Mesodermal cell (in vitro differentiated cells): ENCODE measurements at regions not wholly inside any gene's neighbourhood (a gene's known extent, or its start where the extent isn't known, plus 50 kb on each side); places are given as distances from the start of the nearest gene placed in this dataset.

Experiments used
- H3K27ac ChIP-seq: 2 replicates; pipeline ENCODE4 v1.7.0; 2013; ENCODE audit warnings: mild to moderate bottlenecking, low read depth, low read length, moderate library complexity; ENCODE audit not compliant: severe bottlenecking
- H3K36me3 ChIP-seq: 2 replicates; pipeline ENCODE4 v1.7.1; 2013; ENCODE audit warnings: mild to moderate bottlenecking, low read length, moderate library complexity; ENCODE audit not compliant: control insufficient read depth, insufficient read depth
- H3K4me1 ChIP-seq: one replicate; pipeline ENCODE4 v1.7.1; 2013; ENCODE audit warnings: mild to moderate bottlenecking, low read length; ENCODE audit not compliant: insufficient read depth, control insufficient read depth, poor library complexity, severe bottlenecking
- H3K4me3 ChIP-seq: 2 replicates; pipeline ENCODE4 v1.7.0; 2013; ENCODE audit warnings: low read length, control low read depth, mild to moderate bottlenecking; ENCODE audit not compliant: insufficient read depth, poor library complexity, severe bottlenecking; ENCODE audit errors: extremely low read depth
- H3K9me3 ChIP-seq: 2 replicates; pipeline ENCODE4 v1.7.1; 2013; ENCODE audit warnings: mild to moderate bottlenecking, low read length, moderate library complexity; ENCODE audit not compliant: control insufficient read depth
- WGBS, 2 experiments: methylation state at CpG; one replicate each; pipeline ENCODE4 v1.1.5; 2013; ENCODE audit warnings: missing lambda C conversion rate in 2 of 2; ENCODE audit not compliant: insufficient coverage in 2 of 2; 5-methylcytosine and 5-hydroxymethylcytosine counted together

DNA sequence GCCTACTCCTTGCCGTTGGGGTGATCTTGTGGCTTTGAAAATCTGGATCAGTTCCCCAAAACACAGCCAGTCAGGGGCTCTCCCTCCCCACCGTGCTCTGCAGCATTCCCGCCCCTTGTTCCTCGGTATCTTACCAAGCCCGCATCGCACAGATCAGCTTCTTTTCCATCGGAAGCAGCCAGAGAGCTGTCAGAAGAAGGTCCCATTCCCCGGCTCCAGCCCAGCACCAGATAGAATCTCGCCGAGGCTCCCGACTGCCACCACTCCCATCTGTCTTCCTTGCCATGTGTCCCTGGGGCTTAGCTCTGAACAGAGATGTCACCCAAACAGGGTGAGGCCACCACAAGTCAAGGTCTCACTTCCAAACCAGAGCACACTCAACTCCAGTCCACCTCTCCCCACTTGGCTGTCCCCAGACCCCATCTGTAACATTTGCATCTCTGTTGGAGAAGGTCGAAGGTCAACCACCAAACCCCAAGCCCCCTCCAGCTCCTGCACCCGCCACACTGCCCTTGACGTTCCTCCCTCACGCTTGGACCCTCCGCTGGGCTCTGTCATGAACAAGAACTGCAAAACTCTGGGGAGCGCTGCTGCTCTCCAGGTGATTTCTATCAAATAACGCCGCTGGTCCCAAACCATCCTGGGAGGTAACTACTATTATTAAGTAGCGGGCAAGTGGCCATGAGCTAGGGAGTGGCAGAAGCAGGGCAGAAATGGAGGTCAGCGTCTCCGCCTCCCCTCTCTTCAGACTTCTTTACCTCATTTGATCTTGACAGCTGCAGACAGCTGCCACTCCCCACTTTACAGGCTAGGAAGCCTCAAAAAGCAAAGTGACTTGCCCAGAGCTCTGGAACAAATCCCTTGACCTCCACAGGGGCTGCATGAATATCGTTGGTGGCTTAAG, 70.0 kb upstream of the TAF1B start:
- peaks cover 23% of the 10 kb centered on the region for H3K4me1 ChIP-seq
- WGBS, 2 experiments: 88 to 90% methylated on average over 19 to 23 of the region's 23 CpGs
- H3K4me3 ChIP-seq: no peak overlapping the region
- no peak overlapping the region for H3K27ac ChIP-seq
- H3K36me3 ChIP-seq: no peaks in the 10 kb centered on the region
- no peaks in the 10 kb centered on the region for H3K9me3 ChIP-seq

DNA sequence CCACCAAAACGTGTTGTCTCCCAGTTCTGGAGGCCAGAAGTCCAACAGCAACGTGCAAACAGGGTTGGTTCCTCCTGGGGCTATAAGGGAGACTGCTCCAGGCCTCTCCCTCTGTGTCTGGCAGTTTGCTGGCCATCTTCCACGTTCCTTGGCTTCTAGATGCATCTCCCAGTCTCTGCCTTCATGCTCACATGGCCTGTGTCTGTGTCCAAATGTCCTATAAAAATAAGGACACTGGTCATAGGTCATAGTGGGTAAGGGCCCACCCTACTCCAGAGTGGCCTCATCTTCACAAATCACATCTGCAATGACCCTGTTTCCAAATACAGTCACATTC, 69.4 kb upstream of the TAF1B start:
- no peak overlapping the region for H3K27ac ChIP-seq
- 78% methylated on average over 3 of the region's 3 CpGs for WGBS, 2 experiments
- no peaks in the 10 kb centered on the region for H3K36me3 ChIP-seq
- no peaks in the 10 kb centered on the region for H3K9me3 ChIP-seq
- peaks cover 24% of the 10 kb centered on the region for H3K4me1 ChIP-seq
- H3K4me3 ChIP-seq: no peak overlapping the region

- Histone ChIP-seq H3K9me3 (no peaks in the 10 kb centered on the region), H3K4me3 (no peak overlapping the region), H3K27ac (no peak overlapping the region), H3K36me3 (no peaks in the 10 kb centered on the region), H3K4me1 (peaks cover 27% of the 10 kb centered on the region)
- 70% methylated on average over 11 to 12 of the region's 12 CpGs for WGBS, 2 experiments
Measured at GRCh38 chr2:9774266-9774665, 69.0 kb upstream of the TAF1B start.

GRCh38 chr2:9775351-9775750, 67.9 kb upstream of the TAF1B start:
- peaks cover 26% of the 10 kb centered on the region for H3K4me1 ChIP-seq
- H3K9me3 ChIP-seq: no peaks in the 10 kb centered on the region
- no peaks in the 10 kb centered on the region for H3K36me3 ChIP-seq
- no peak overlapping the region for H3K27ac ChIP-seq
- no peak overlapping the region for H3K4me3 ChIP-seq
- 95 to 96% methylated on average over 7 to 8 of the region's 9 CpGs for WGBS, 2 experiments

DNA sequence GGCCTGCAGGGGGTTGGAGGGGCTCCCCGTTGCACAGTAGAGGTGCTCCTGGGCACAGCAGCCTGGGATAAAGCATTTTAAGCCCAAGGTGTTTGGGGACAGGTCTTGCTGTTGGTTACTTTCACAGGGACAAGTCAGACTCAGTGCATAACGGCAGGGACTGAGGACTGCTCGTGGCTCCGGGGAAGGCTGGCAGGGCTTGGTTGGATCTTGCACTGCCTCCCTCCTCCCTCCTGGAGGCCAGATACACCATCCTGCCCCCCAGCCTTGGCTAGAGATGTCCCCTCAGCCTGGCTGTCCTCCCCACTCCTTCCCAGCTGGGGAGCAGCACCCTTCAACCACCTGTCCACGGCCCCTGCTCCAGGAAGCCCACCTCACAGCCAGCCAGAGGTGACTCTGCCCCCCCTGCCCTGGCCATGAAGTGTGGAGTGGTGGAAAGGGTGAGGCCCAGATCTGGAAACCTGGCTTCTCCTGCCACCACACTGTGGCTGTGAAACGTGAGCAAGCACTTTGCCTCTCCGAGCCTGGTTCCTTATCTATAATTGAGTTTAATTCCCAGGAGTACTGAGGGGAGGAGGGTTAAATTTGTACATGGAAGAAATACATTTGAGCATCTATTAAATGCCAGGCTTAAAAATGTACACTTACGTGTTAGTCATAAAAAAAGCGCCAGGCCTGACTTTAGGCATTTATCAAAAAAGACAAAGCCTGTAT, 67.1 kb upstream of the TAF1B start:
- 75 to 79% methylated on average over 6 to 8 of the region's 9 CpGs for WGBS, 2 experiments
- H3K4me3 ChIP-seq: no peak overlapping the region
- no peaks in the 10 kb centered on the region for H3K9me3 ChIP-seq
- H3K27ac ChIP-seq: no peak overlapping the region
- no peaks in the 10 kb centered on the region for H3K36me3 ChIP-seq
- H3K4me1 ChIP-seq: peaks cover 19% of the 10 kb centered on the region

GRCh38 chr2:9777081-9777480, 66.2 kb upstream of the TAF1B start:
- Histone ChIP-seq H3K36me3 (no peaks in the 10 kb centered on the region), H3K9me3 (no peaks in the 10 kb centered on the region), H3K27ac (no peak overlapping the region), H3K4me1 (peaks cover 10% of the 10 kb centered on the region), H3K4me3 (no peak overlapping the region)
- 91 to 100% methylated on average over 1 to 6 of the region's 6 CpGs for WGBS, 2 experiments

DNA sequence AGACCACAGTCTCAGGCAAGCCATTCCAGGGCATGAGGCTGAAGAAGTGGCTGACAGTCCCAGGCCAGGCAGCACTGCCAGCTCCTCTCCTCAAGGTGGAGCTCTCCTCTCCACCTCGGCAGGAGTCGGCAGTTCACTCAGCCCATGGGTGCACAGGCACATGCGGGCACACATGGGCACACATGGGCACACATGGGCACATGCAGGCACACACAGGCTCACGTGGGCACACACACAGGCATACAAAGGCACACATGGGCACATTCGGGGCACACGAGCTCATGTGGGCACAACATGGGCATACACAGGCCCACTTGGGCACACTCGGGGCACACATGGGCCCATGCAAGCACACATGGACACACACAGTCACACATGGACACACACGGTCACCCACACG, 65.3 kb upstream of the TAF1B start:
- no peak overlapping the region for H3K27ac ChIP-seq

DNA sequence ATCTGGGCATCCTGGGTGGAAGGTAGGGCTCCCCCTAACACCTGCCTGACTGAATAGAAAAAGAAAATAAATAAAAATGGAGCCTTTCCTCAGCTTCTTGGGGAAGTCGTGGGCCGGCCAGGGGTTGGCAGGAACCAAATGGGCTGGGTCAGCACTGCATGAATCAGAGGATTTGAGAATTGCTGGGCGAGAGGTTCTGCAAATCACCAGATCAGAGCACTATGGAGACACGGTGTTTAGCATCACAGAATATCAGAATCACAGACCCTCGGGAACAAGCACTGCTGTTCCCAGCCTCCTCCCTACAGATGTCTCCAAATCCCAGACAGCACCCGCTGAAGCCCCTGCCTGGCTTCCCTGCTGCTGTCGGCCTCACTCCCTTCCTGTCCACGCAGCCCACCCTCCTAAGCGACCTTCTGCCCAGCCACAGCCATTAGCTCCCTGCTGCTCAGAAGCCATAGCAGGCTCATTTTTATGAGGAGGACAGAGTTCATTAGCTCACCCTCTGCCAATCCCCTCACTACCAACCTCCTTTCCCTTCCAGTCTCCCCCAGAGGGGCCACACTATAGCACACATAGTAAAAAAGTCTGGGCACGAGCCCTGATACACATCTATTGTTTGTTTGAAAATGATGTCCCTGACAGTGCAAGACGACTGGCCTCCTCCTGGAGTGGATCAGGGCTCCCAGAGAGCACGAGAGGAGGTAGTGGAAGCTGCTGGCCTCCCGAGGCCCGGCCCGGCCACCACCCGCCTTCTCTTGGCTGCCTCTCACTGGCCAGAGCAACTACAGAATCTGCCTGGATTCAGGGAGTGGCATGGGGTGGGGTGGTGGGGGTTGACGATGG, 64.6 kb upstream of the TAF1B start:
- no peak overlapping the region for H3K27ac ChIP-seq
- H3K4me1 ChIP-seq: peaks cover 9% of the 10 kb centered on the region
- WGBS, 2 experiments: 84% methylated on average over 9 to 17 of the region's 17 CpGs
- no peak overlapping the region for H3K4me3 ChIP-seq
- no peaks in the 10 kb centered on the region for H3K36me3 ChIP-seq
- no peaks in the 10 kb centered on the region for H3K9me3 ChIP-seq

More for the DNA sequence above, 65.3 kb upstream of the TAF1B start:
- Histone ChIP-seq H3K4me3 (no peak overlapping the region), H3K4me1 (peaks cover 9% of the 10 kb centered on the region), H3K36me3 (no peaks in the 10 kb centered on the region), H3K9me3 (no peaks in the 10 kb centered on the region)
- WGBS, 2 experiments: 72 to 87% methylated on average over 6 to 7 of the region's 9 CpGs

DNA sequence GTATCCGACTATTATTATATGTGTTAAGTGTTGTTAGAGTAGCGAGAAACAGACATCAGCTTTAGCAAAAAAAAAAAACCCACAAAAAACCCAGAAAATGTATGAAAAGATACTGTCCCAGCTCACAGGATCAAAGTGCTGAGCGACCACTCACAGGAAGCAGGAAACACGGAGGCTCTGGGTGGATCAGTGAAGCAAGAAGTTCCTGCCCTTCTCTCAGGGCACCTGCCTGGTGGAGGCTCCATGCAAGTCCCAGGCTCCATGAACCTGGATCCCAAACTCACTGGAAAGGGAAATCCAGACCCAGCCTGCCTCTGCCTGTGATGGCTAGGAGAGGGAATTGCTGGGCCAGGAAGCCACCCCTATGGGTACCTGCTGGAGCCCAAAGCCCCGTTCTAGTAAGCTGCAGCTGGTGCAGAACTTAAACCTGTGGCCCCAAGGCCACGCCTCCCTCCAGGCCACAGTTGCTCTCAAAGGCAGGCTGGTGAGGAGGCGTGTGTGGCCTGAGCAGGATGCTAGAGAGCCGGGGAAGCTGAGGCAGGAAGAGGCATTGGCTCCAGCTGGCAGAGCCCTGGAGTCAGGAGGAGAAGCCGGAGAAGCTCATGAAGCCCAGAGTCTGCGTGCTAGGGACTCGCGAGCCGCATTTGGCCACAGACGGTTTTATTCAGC, 63.5 kb upstream of the TAF1B start:
- WGBS, 2 experiments: 91 to 94% methylated on average over 12 of the region's 14 CpGs
- no peaks in the 10 kb centered on the region for H3K9me3 ChIP-seq
- no peak overlapping the region for H3K27ac ChIP-seq
- H3K36me3 ChIP-seq: no peaks in the 10 kb centered on the region
- peaks cover 9% of the 10 kb centered on the region for H3K4me1 ChIP-seq
- H3K4me3 ChIP-seq: no peak overlapping the region
